K562 (cell line): ENCODE measurements at regions not wholly inside any gene's neighbourhood (a gene's known extent, or its start where the extent isn't known, plus 50 kb on each side); places are given as distances from the start of the nearest gene placed in this dataset.

Experiments used
- ATAC-seq: fragments of 200-7000 bp; cut with Tn5 transposase; 3 replicates; pipeline ENCODE4 v1.9.1; 2020; ENCODE audit warnings: moderate library complexity
- BruUV-seq: library from RNA; stranded (reverse); fragments of 400-500 nt; replicated peaks from 2 replicates; lab custom pipeline; 2021; lab: Mats Ljungman, UMichigan
- CTCF ChIA-PET: fragments of 300-600 bp; formaldehyde crosslinking; extraction: SDS; loops from one replicate; lab custom pipeline; 2021; ENCODE audit warnings: low intra/inter-chr PET ratio; lab: Yijun Ruan, JAX
- POLR2A ChIA-PET: fragments of 300-600, 350-650 bp; sonication (Branson Sonifier 250); formaldehyde crosslinking; extraction: SDS; loops from one replicate; lab custom pipeline; 2021; ENCODE audit warnings: antibody characterized with exemption, inconsistent platforms; lab: Yijun Ruan, JAX
- DNase-seq, 4 experiments: peaks; one replicate each; pipeline versions ENCODE4 v3.0.0 to v3.0.0-alpha.2; 2011 to 2018; ENCODE audit warnings: low spot score in 3 of 4, mixed read lengths in 3 of 4; ENCODE audit errors: extremely low read depth in 1 of 4
- FAIRE-seq: peaks from 2 replicates; lab custom pipeline; 2011; peaks lifted over from hg19 to GRCh38; lab: Jason Lieb, UNC
- H2AFZ ChIP-seq: 2 replicates; pipeline ENCODE4 v1.6.0; 2011; ENCODE audit warnings: low read depth, low read length, control low read depth, inconsistent platforms
- H3K27ac ChIP-seq: fragments of 200-600 bp; 3 replicates; pipeline ENCODE4 v1.8.0; 2011; ENCODE audit warnings: low read depth, mild to moderate bottlenecking, control low read depth, inconsistent platforms, low read length, moderate library complexity, mixed read lengths; ENCODE audit errors: extremely low read depth
- H3K27me3 ChIP-seq, 2 experiments: fragments of 300-600 bp in 1 of 2; 2 replicates in 1 of 2; 3 replicates in 1 of 2; pipeline versions ENCODE4 v1.6.0 to v1.8.0; 2011; ENCODE audit warnings: inconsistent platforms in 2 of 2, low read length in 2 of 2, mild to moderate bottlenecking in 1 of 2, mixed read lengths in 1 of 2, moderate library complexity in 1 of 2; ENCODE audit not compliant: control insufficient read depth in 2 of 2, insufficient read depth in 2 of 2
- H3K36me3 ChIP-seq: fragments of 300-600 bp; 3 replicates; pipeline ENCODE4 v1.8.0; 2011; ENCODE audit warnings: mild to moderate bottlenecking, low read length, inconsistent platforms; ENCODE audit not compliant: control insufficient read depth, insufficient read depth
- H3K4me1 ChIP-seq, 2 experiments: fragments of 200-600 bp in 1 of 2; replicated peaks in 1 of 2; 2 replicates in 1 of 2; 3 replicates in 1 of 2; pipeline versions ENCODE4 v1.5.1 to v1.8.0; 2011; ENCODE audit warnings: inconsistent platforms in 2 of 2, low read length in 2 of 2, mild to moderate bottlenecking in 1 of 2, mixed read lengths in 1 of 2, moderate library complexity in 1 of 2; ENCODE audit not compliant: control insufficient read depth in 2 of 2, insufficient read depth in 2 of 2
- H3K4me2 ChIP-seq: 2 replicates; pipeline ENCODE4 v1.6.1; 2011; ENCODE audit warnings: low read length, control low read depth, inconsistent platforms, mixed read lengths; ENCODE audit not compliant: insufficient read depth
- H3K4me3 ChIP-seq: fragments of 200-600 bp; sonication (generic), shearing (Covaris generic); 2 replicates; pipeline ENCODE4 v1.5.1; 2016; ENCODE audit warnings: control low read depth, inconsistent platforms
- H3K79me2 ChIP-seq: fragments of 200-600 bp; 3 replicates; pipeline ENCODE4 v1.8.0; 2011; ENCODE audit warnings: low read length, inconsistent platforms; ENCODE audit not compliant: control insufficient read depth, insufficient read depth
- H3K9ac ChIP-seq, 2 experiments: 2 replicates each; pipeline versions ENCODE4 v1.6.0 to v1.6.1; 2011; ENCODE audit warnings: low read depth in 2 of 2, low read length in 2 of 2, control low read depth in 1 of 2, inconsistent platforms in 1 of 2, mild to moderate bottlenecking in 1 of 2, mixed read lengths in 1 of 2; ENCODE audit not compliant: insufficient read depth in 1 of 2
- H3K9me1 ChIP-seq: one replicate; pipeline ENCODE4 v1.6.0; 2011; ENCODE audit warnings: inconsistent platforms, mild to moderate bottlenecking, low read length, moderate library complexity; ENCODE audit not compliant: control insufficient read depth, insufficient read depth
- H3K9me3 ChIP-seq: replicated peaks from 2 replicates; pipeline ENCODE4 v1.5.1; 2011; ENCODE audit warnings: low read depth, low read length, inconsistent platforms; ENCODE audit not compliant: control insufficient read depth, insufficient read depth
- H4K20me1 ChIP-seq: replicated peaks from 2 replicates; pipeline ENCODE4 v1.6.1; 2011; ENCODE audit warnings: low read length, inconsistent platforms, mixed read lengths; ENCODE audit not compliant: control insufficient read depth, insufficient read depth
- CHAMP1 ChIP-seq: fragments of 450-650 bp; IDR thresholded peaks from 2 replicates; pipeline ENCODE4 v1.6.1; 2016; ENCODE audit warnings: mild to moderate bottlenecking
- FOXA3 ChIP-seq, 2 experiments: fragments of 450-650 bp in 1 of 2; sonication (generic) in 1 of 2; formaldehyde crosslinking; IDR thresholded peaks in 1 of 2; conservative IDR thresholded peaks in 1 of 2; 2 replicates each; pipeline versions ENCODE4 v1.4.0 to v1.8.0; 2020 to 2022; ENCODE audit warnings: mild to moderate bottlenecking in 2 of 2, missing genetic modification reagents in 1 of 2
- POLR2H ChIP-seq: IDR thresholded peaks from 2 replicates; pipeline ENCODE4 v1.6.1; 2016; ENCODE audit warnings: missing genetic modification characterization, low read depth, mild to moderate bottlenecking, control low read depth, missing compliant biosample characterization, moderate library complexity
- REST ChIP-seq, 2 experiments: fragments of 450-650 bp; formaldehyde crosslinking in 1 of 2; IDR thresholded peaks; 2 replicates each; pipeline versions ENCODE4 v1.4.0 to v1.6.1; 2014 to 2020; ENCODE audit warnings: mild to moderate bottlenecking in 2 of 2, borderline replicate concordance in 1 of 2, low read depth in 1 of 2
- STAT5B ChIP-seq: fragments of 250-450 bp; sonication (Bioruptor Pico); IDR thresholded peaks from 2 replicates; pipeline ENCODE4 v1.8.0; 2021; ENCODE audit warnings: mild to moderate bottlenecking, inconsistent platforms
- U2AF1 ChIP-seq: fragments of 200-400 bp; formaldehyde crosslinking; optimal IDR thresholded peaks from 2 replicates; pipeline ENCODE3; 2017; ENCODE audit warnings: mild to moderate bottlenecking, low read depth, low read length, moderate library complexity
- ZNF830 ChIP-seq: fragments of 250-450 bp; sonication (Bioruptor Pico); IDR thresholded peaks from 2 replicates; pipeline ENCODE4 v1.5.0; 2021; ENCODE audit warnings: mild to moderate bottlenecking
- WGBS: fragments of 100-300 bp; shearing (Covaris generic); methylation state at CpG from one replicate; pipeline ENCODE4 v1.1.6; 2016; ENCODE audit warnings: low coverage, mixed read lengths; ENCODE audit not compliant: insufficient coverage; ENCODE audit errors: missing lambda C conversion rate; 5-methylcytosine and 5-hydroxymethylcytosine counted together
- in situ Hi-C: fragments of 300-500 bp; cut with MboI; formaldehyde crosslinking; loops from 4 replicates; pipeline ENCODE4 v1.15.0; 2018; ENCODE audit warnings: inconsistent platforms, mixed read lengths
- intact Hi-C: fragments of 100-400 bp; cut with micrococcal nuclease; formaldehyde crosslinking; loops from 2 replicates; pipeline ENCODE4 v1.14.2; 2022

GRCh38 chr6:22929311-22929985 lies 360.1 kb downstream of the HDGFL1 start (continued):
- TF ChIP-seq FOXA3 (CRISPR knock-in tag; conservative IDR thresholded peaks at IDR 0.05 in 1 of 2, IDR thresholded peaks at IDR 0.05 in 1 of 2) = no peak
- no peak for TF ChIP-seq CHAMP1
- no peak for TF ChIP-seq STAT5B

- WGBS = under 1% methylated on average over 6 of the region's 6 CpGs
- TF ChIP-seq REST (IDR thresholded peaks at IDR 0.05; ENCODE audit: borderline replicate concordance) = no peak
- TF ChIP-seq REST (CRISPR knock-in tag; IDR thresholded peaks at IDR 0.05; ENCODE audit: low read depth) = no peak
- TF ChIP-seq ZNF830 = no peak
- no peak for TF ChIP-seq POLR2H
- no peak for TF ChIP-seq U2AF1
Observed at GRCh38 chr6:22940581-22941290, 371.4 kb downstream of the HDGFL1 start.

More at GRCh38 chr6:22940581-22941290, 371.4 kb downstream of the HDGFL1 start:
- H3K79me2 ChIP-seq = no peaks in the 10 kb centered on the region
- no peak overlapping the region for H3K4me2 ChIP-seq
- H2AFZ ChIP-seq = no peak overlapping the region
- no peaks in the 10 kb centered on the region; the same call in 1 of the 2 replicates for H3K9me3 ChIP-seq
- H3K4me3 ChIP-seq = no peak overlapping the region
- ChIA-PET CTCF (no interaction called here), POLR2A (no interaction called here)
- ATAC-seq (no peak), DNase-seq (no peak), FAIRE-seq (no peak)
- no peaks in the 10 kb centered on the region for H3K4me1 ChIP-seq
- no peaks in the 10 kb centered on the region for H3K27me3 ChIP-seq
- H3K9me1 ChIP-seq = no peaks in the 10 kb centered on the region
- intact Hi-C loops (no loop called here), in situ Hi-C loops (no loop called here)
- no peaks in the 10 kb centered on the region for H4K20me1 ChIP-seq
- no peaks in the 10 kb centered on the region for H3K36me3 ChIP-seq
- BruUV-seq = no TSS peak
- H3K27ac ChIP-seq = no peak overlapping the region
- no peak overlapping the region for H3K9ac ChIP-seq
